Fibroblast of mammary gland (primary cell): ENCODE measurements at regions not wholly inside any gene's neighbourhood (a gene's known extent, or its start where the extent isn't known, plus 50 kb on each side); places are given as distances from the start of the nearest gene placed in this dataset.

Experiments
- DNase-seq: peaks from one replicate; pipeline ENCODE4 v3.0.0-alpha.2; 2010; ENCODE audit warnings: low read depth
- H3K4me3 ChIP-seq: 2 replicates; pipeline ENCODE4 v1.5.1; 2011; ENCODE audit warnings: low read depth, mild to moderate bottlenecking, low read length, moderate library complexity; ENCODE audit not compliant: control insufficient read depth
- CTCF ChIP-seq: conservative IDR thresholded peaks from 2 replicates; pipeline ENCODE4 v1.5.1; 2011; ENCODE audit warnings: low read depth, low read length, inconsistent platforms; ENCODE audit not compliant: control insufficient read depth, insufficient read depth

GRCh38 chr21:19340954-19341353 lies 937.4 kb upstream of the TMPRSS15 start:
- no peak for DNase-seq
- TF ChIP-seq CTCF = no peak
- H3K4me3 ChIP-seq = no peak overlapping the region

DNA sequence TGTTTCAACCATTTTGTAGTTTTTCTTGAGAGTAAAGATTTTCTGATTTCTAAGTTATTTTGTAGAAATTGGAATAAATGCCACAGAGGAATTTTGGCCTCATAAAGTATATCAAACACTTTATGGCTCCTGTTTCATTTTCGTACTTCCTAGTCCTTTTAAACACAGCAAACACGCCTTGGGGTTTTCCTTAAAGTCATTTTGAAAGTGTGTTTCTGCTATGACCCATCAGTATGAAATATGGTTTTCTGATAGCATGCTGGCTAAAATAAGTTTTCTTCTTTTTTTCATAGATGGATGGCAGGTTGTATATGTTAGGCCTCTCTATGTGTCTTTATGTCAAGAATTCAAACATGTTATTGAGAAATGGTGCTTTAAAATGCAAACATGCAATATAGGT lies 940.1 kb upstream of the TMPRSS15 start:
- H3K4me3 ChIP-seq = no peak overlapping the region
- TF ChIP-seq CTCF = no peak
- DNase-seq = no peak

DNA sequence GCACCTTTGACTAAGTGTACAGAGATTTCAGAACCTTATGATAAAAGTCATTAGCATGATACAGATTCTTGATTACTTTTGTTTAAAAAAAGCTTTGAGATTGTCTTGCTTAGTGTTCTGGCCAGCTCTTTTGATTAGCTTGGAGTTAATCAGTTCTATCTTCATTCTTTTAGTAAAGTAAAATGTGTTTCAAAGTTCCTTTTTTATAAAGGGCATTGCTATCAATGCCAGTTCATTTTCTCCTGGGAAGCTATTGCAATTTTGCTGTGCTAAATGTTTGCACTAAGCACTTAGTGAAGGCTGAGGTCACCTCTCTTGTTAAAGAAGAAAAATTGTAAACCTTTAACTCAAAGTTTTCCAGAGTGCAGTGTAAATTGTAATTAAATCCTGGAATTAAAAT lies 946.7 kb upstream of the TMPRSS15 start:
- no peak for DNase-seq
- no peak for TF ChIP-seq CTCF
- no peak overlapping the region for H3K4me3 ChIP-seq

GRCh38 chr21:19353256-19353655 lies 949.7 kb upstream of the TMPRSS15 start:
- no peak overlapping the region for H3K4me3 ChIP-seq
- no peak for DNase-seq
- TF ChIP-seq CTCF = no peak

DNA sequence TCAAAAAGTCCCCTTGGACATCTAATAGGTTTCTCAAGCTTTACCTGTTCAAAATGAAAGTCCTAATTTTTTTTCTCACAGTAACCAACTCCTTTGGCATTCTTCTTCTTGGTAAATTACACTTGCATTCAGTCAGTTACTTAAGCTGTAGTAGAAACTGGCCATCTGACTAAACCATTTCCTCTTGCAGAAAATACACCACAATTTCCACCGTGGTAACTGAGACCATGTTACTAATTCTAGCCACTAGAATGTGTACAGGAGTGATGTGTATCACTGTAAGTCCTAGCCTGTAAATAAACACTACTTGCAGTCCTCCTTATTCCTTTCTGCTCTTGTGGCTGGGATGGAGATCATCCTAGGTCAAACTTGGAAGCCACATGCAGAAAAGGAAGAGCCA lies 965.4 kb upstream of the TMPRSS15 start:
- no peak for DNase-seq
- H3K4me3 ChIP-seq = no peak overlapping the region
- TF ChIP-seq CTCF = no peak

- no peak overlapping the region for H3K4me3 ChIP-seq
- no peak for TF ChIP-seq CTCF
- no peak for DNase-seq
Observed at GRCh38 chr21:19392390-19392789, 988.8 kb upstream of the TMPRSS15 start.

GRCh38 chr21:19400223-19400770 lies 996.7 kb upstream of the TMPRSS15 start:
- TF ChIP-seq CTCF = no peak
- no peak overlapping the region for H3K4me3 ChIP-seq
- DNase-seq = no peak
